ENCODE measurements at regions not wholly inside any gene's neighbourhood (a gene's known extent, or its start where the extent isn't known, plus 50 kb on each side); places are given as distances from the start of the nearest gene placed in this dataset.
A peak's percentile ranks its signal among the peaks of the same experiment; 100 is the strongest.

DNA sequence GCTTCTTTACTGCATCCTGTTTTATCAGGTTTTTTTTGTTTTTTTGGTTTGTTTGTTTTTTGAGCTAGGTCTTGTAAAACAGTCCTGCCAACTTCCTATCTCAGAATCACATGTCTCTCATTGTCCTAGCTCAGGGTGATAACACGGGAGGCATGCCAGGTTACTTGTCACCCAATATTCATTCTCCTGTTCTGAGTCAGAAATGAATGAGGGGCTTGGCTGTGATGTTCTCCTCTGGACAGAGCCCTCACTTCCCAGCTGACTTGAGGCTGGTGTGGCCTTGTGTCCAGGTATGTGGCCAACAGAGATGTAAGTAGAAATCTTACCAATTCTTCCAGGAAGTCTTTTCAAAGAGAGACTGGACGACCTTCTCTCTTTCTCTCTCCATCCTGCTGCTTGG, 317.0 kb downstream of the GABRB3 start:
- Histone ChIP-seq H3K4me3 (ENCODE audit: low read length) (no peak overlapping the region), H3K4me2 (ENCODE audit: low read length) (no peak overlapping the region), H3K27me3 (ENCODE audit: insufficient read depth, low read depth, low read length) (no peaks in the 10 kb centered on the region), H3K27ac (ENCODE audit: low read length) (no peak overlapping the region), H3K79me2 (replicated peaks; ENCODE audit: insufficient read depth, low read length) (no peaks in the 10 kb centered on the region), H2AFZ (ENCODE audit: low read depth, low read length) (no peak overlapping the region), H3K36me3 (ENCODE audit: insufficient read depth, low read length) (no peaks in the 10 kb centered on the region), H3F3A (ENCODE audit: insufficient read depth, low read length, poor library complexity, severe bottlenecking) (no peaks in the 10 kb centered on the region), H3K9me3 (ENCODE audit: low read length) (no peaks in the 10 kb centered on the region), H3K9ac (ENCODE audit: low read length) (no peak overlapping the region), H4K20me1 (ENCODE audit: insufficient read depth) (no peaks in the 10 kb centered on the region), H3K9me2 (ENCODE audit: insufficient read depth, low read length) (no peaks in the 10 kb centered on the region)
- no peak for TF ChIP-seq SMC3 (conservative IDR thresholded peaks at IDR 0.05; ENCODE audit: poor library complexity)
- no peak for TF ChIP-seq MXI1 (conservative IDR thresholded peaks at IDR 0.05; ENCODE audit: poor library complexity, severe bottlenecking)

GRCh38 chr15:26453914-26454313, 319.0 kb downstream of the GABRB3 start:
- Histone ChIP-seq H3K4me2 (ENCODE audit: low read length) (no peak overlapping the region), H3K27ac (ENCODE audit: low read length) (no peak overlapping the region), H3K36me3 (ENCODE audit: insufficient read depth, low read length) (no peaks in the 10 kb centered on the region), H3K9me2 (ENCODE audit: insufficient read depth, low read length) (no peaks in the 10 kb centered on the region), H4K20me1 (ENCODE audit: insufficient read depth) (no peaks in the 10 kb centered on the region), H3K27me3 (ENCODE audit: insufficient read depth, low read depth, low read length) (no peaks in the 10 kb centered on the region), H3K4me3 (ENCODE audit: low read length) (no peak overlapping the region), H3K9ac (ENCODE audit: low read length) (no peak overlapping the region), H3K9me3 (ENCODE audit: low read length) (no peaks in the 10 kb centered on the region), H3K79me2 (replicated peaks; ENCODE audit: insufficient read depth, low read length) (no peaks in the 10 kb centered on the region), H2AFZ (ENCODE audit: low read depth, low read length) (no peak overlapping the region), H3F3A (ENCODE audit: insufficient read depth, low read length, poor library complexity, severe bottlenecking) (no peaks in the 10 kb centered on the region)
- no peak for TF ChIP-seq SMC3 (conservative IDR thresholded peaks at IDR 0.05; ENCODE audit: poor library complexity)
- TF ChIP-seq POLR2AphosphoS5 (IDR thresholded peaks at IDR 0.05) = no peak
- no peak for TF ChIP-seq REST (IDR thresholded peaks at IDR 0.05; ENCODE audit: borderline replicate concordance)
- TF ChIP-seq TAF1 (IDR thresholded peaks at IDR 0.05; ENCODE audit: low read depth) = no peak
- TF ChIP-seq MXI1 (conservative IDR thresholded peaks at IDR 0.05; ENCODE audit: poor library complexity, severe bottlenecking) = no peak
- no peak for TF ChIP-seq EZH2 (IDR thresholded peaks at IDR 0.05; ENCODE audit: borderline replicate concordance, insufficient read depth, low read length, poor library complexity, severe bottlenecking)
- no peak for TF ChIP-seq EP300 (conservative IDR thresholded peaks at IDR 0.05; ENCODE audit: poor library complexity, severe bottlenecking)
- no peak for TF ChIP-seq RAD21 (conservative IDR thresholded peaks at IDR 0.05)
- no peak for TF ChIP-seq CTCF (IDR thresholded peaks at IDR 0.05; ENCODE audit: poor library complexity, severe bottlenecking)

DNA sequence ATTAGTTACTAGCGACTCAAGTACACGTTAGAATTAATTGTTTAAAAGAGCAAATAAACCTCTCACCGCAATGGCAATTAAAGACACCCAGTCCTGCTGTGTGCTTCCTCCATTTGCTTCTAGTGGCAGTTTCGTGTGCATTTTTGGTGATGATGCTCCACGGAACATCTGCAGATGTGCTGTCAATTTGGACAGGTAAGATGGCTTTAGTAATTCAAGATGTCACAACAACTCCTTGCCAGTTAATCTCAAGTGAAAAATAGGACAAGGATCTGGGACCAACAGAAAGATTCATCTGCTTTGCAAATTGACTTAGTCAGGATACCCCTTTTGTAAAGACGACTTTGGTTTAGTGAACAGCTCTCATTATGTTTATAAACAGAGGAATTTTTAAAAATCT, 320.9 kb downstream of the GABRB3 start:
- H3K79me2 ChIP-seq (replicated peaks; ENCODE audit: insufficient read depth, low read length) = no peaks in the 10 kb centered on the region
- no peak overlapping the region for H3K4me3 ChIP-seq (ENCODE audit: low read length)
- H3K27ac ChIP-seq (ENCODE audit: low read length) = no peak overlapping the region
- H4K20me1 ChIP-seq (ENCODE audit: insufficient read depth) = no peaks in the 10 kb centered on the region
- no peaks in the 10 kb centered on the region for H3K9me3 ChIP-seq (ENCODE audit: low read length)
- no peaks in the 10 kb centered on the region for H3K9me2 ChIP-seq (ENCODE audit: insufficient read depth, low read length)
- H3K27me3 ChIP-seq (ENCODE audit: insufficient read depth, low read depth, low read length) = no peaks in the 10 kb centered on the region
- no peak overlapping the region for H2AFZ ChIP-seq (ENCODE audit: low read depth, low read length)
- TF ChIP-seq CTCF (IDR thresholded peaks at IDR 0.05; ENCODE audit: poor library complexity, severe bottlenecking) = no peak
- peak; percentile 89 for TF ChIP-seq POLR2AphosphoS5 (IDR thresholded peaks at IDR 0.05)
- TF ChIP-seq EP300 (conservative IDR thresholded peaks at IDR 0.05; ENCODE audit: poor library complexity, severe bottlenecking) = peak; percentile 94
- H3K9ac ChIP-seq (ENCODE audit: low read length) = no peak overlapping the region
- H3K4me2 ChIP-seq (ENCODE audit: low read length) = no peak overlapping the region
- no peaks in the 10 kb centered on the region for H3K36me3 ChIP-seq (ENCODE audit: insufficient read depth, low read length)
- H3F3A ChIP-seq (ENCODE audit: insufficient read depth, low read length, poor library complexity, severe bottlenecking) = no peaks in the 10 kb centered on the region

Measured in neural cell (in vitro differentiated cells).